Brain microvascular endothelial cell (primary cell): ENCODE measurements at regions not wholly inside any gene's neighbourhood (a gene's known extent, or its start where the extent isn't known, plus 50 kb on each side); places are given as distances from the start of the nearest gene placed in this dataset.

Experiments used
- DNase-seq: peaks from one replicate; pipeline ENCODE4 v3.0.0-alpha.2; 2020
- H3K27ac ChIP-seq: fragments of 250-450 bp; sonication (Bioruptor Pico); 2 replicates; pipeline ENCODE4 v1.5.1; 2020; ENCODE audit warnings: mild to moderate bottlenecking, moderate library complexity
- H3K27me3 ChIP-seq: fragments of 250-450 bp; sonication (Bioruptor Pico); replicated peaks from 2 replicates; pipeline ENCODE4 v1.5.1; 2020; ENCODE audit warnings: mild to moderate bottlenecking
- H3K36me3 ChIP-seq: fragments of 250-450 bp; sonication (Bioruptor Pico); replicated peaks from 2 replicates; pipeline ENCODE4 v1.5.1; 2020; ENCODE audit warnings: mild to moderate bottlenecking
- H3K4me3 ChIP-seq: 2 replicates; pipeline ENCODE4 v1.5.1; 2011; ENCODE audit warnings: low read depth, mild to moderate bottlenecking, control low read depth, low read length, moderate library complexity
- in situ Hi-C: cut with HindIII; loops from 2 replicates; pipeline ENCODE4 v1.10.0; 2017; ENCODE audit warnings: low sequenced_read_pairs, low pct_ligation_motif_present
- TF ChIP-seq, protein P1 (sequence below): IDR thresholded peaks from 2 replicates; pipeline ENCODE4 v1.5.1; 2011; ENCODE audit warnings: low read depth, mild to moderate bottlenecking, moderate library complexity, low read length, control low read depth, inconsistent platforms; ENCODE audit errors: missing control alignments

DNA sequence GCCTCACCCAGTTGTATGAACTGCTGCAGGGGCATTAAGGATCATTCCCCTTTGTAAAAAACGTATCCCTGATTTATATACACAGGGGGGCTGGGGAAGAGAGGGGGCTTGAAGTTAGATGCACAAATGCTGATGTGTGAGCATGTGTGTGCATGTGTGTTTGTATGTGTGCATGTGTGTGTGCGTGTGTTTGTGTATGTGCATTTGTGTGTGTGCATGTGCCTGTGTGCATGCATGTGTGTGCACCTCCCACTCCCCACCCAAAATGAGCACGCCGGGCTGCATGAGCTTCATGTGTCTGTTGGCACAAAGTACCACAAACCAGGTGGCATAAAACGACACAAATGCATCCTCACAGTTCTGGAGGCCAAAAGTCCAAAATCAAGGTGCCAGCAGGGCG, 1315.2 kb downstream of the TBC1D22A start:
- TF ChIP-seq, protein P1, sequence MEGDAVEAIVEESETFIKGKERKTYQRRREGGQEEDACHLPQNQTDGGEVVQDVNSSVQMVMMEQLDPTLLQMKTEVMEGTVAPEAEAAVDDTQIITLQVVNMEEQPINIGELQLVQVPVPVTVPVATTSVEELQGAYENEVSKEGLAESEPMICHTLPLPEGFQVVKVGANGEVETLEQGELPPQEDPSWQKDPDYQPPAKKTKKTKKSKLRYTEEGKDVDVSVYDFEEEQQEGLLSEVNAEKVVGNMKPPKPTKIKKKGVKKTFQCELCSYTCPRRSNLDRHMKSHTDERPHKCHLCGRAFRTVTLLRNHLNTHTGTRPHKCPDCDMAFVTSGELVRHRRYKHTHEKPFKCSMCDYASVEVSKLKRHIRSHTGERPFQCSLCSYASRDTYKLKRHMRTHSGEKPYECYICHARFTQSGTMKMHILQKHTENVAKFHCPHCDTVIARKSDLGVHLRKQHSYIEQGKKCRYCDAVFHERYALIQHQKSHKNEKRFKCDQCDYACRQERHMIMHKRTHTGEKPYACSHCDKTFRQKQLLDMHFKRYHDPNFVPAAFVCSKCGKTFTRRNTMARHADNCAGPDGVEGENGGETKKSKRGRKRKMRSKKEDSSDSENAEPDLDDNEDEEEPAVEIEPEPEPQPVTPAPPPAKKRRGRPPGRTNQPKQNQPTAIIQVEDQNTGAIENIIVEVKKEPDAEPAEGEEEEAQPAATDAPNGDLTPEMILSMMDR: no peak
- Histone ChIP-seq H3K27me3 (no peaks in the 10 kb centered on the region), H3K36me3 (no peaks in the 10 kb centered on the region), H3K27ac (no peak overlapping the region), H3K4me3 (no peak overlapping the region)
- no peak for DNase-seq
- in situ Hi-C loops: no loop called here

DNA sequence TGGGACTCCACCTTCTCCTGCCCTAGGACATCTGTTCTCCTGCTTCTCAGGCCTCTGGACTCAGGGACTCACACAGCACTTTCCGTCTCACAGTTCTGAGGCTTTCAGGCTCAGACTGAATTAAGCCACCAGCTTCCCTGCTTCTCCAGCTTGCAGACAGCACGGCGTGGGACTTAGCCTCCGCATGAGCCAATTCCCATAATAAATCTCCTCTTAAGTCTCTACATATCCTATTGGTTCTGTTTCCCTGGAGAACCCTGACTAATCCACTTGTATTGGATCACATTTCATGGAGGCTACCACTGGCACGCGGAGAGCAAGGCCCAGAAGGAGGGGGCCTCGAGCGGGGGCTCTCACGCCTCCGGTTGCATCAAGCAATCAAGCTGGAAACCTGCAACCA, 1313.6 kb downstream of the TBC1D22A start:
- in situ Hi-C loops: no loop called here
- H3K36me3 ChIP-seq: no peaks in the 10 kb centered on the region
- DNase-seq: no peak
- no peak overlapping the region for H3K27ac ChIP-seq
- H3K4me3 ChIP-seq: no peak overlapping the region
- TF ChIP-seq, protein P1: no peak
- H3K27me3 ChIP-seq: no peaks in the 10 kb centered on the region

DNA sequence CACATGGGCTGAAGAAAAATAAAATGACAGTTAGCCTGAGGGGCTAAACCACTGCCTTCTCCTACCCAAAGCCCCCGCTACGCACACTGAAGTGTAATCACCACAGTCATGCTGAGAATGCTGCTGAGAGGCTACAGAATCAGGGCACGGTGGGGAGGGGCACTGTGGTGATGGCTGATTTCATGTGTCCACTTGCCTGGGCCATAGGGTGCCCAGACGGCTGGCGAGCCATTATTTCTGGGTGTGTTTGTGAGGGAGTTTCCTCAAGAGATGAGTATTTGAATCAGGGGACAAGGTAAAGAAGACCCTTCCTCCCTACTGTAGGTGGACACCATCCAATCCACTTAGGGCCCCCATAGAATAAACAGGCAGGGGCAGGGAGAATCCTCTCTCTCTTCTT, 1313.2 kb downstream of the TBC1D22A start:
- Histone ChIP-seq H3K4me3 (no peak overlapping the region), H3K27me3 (no peaks in the 10 kb centered on the region), H3K36me3 (no peaks in the 10 kb centered on the region), H3K27ac (no peak overlapping the region)
- TF ChIP-seq, protein P1: no peak
- DNase-seq: no peak
- in situ Hi-C loops: no loop called here

DNA sequence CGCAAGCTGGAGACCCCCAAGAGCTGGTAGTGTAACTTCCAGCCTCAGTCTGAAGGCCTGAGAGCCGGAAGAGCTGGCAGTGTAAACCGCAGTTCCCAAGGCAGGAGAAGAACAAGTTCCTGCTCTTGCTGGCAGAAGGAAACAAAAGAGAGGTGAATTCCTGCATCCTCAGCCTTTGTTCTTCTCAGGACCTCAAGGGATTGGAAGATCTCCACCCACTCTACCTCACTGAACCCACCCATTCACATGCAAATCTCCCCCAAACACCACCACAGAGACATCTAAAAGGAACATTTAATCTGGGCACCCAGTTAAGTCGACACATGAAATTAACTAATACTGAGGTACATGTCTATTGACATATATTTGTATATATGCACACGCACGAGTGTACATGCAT, 1310.3 kb downstream of the TBC1D22A start:
- in situ Hi-C loops: no loop called here
- TF ChIP-seq, protein P1: no peak
- no peak overlapping the region for H3K27ac ChIP-seq
- H3K27me3 ChIP-seq: no peaks in the 10 kb centered on the region
- no peaks in the 10 kb centered on the region for H3K36me3 ChIP-seq
- no peak overlapping the region for H3K4me3 ChIP-seq
- DNase-seq: no peak

DNA sequence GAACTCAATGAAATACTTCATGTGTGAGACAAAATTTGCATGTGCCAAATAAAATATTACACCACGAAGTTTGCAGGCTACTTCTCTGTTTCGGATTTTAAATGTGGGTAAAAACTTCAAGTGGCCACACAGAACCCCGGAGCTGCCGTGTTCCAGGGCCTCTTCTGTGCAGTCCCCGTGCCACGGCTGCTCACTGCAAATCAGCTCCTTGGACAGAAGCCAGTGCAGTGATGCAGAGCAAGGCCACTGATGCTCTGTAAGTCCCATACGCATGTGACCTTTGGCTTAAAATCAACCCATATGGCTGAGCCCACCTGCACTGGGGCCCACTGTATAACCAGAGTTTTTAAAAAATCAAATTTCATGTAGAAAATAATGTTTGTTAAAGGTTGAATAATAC, 1309.4 kb downstream of the TBC1D22A start:
- TF ChIP-seq, protein P1: no peak
- in situ Hi-C loops: no loop called here
- no peak for DNase-seq
- no peak overlapping the region for H3K4me3 ChIP-seq
- H3K36me3 ChIP-seq: no peaks in the 10 kb centered on the region
- H3K27me3 ChIP-seq: no peaks in the 10 kb centered on the region
- H3K27ac ChIP-seq: no peak overlapping the region

DNA sequence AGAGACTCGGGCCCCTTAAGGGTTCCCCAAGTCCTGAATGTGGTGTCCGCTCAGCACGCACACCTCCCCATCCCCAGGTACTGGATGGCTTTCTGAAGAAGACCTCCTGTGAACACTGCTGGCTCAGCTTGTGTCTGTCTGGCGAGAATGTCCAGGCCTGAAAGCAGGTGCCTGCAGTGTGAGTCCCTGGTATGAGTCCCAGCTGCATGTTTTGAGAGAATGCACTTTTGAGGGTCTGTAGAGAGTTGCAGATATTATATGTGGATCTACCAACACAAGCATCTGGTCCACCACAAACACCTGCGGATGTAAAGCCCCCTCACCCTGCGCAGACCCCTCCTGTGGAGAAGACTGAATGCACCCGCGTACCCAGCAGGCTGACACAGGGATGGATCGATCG, 1308.9 kb downstream of the TBC1D22A start:
- Histone ChIP-seq H3K27ac (no peak overlapping the region), H3K36me3 (no peaks in the 10 kb centered on the region), H3K27me3 (no peaks in the 10 kb centered on the region), H3K4me3 (no peak overlapping the region)
- in situ Hi-C loops: no loop called here
- TF ChIP-seq, protein P1: no peak
- no peak for DNase-seq
